WTC11 (cell line): ENCODE measurements at regions not wholly inside any gene's neighbourhood (a gene's known extent, or its start where the extent isn't known, plus 50 kb on each side); places are given as distances from the start of the nearest gene placed in this dataset.

Source experiments
- ATAC-seq: fragments of 200-7000 bp; cut with Tn5 transposase; 2 replicates; pipeline ENCODE4 v1.10.0; 2021; ENCODE audit warnings: mild to moderate bottlenecking, moderate library complexity
- CTCF ChIA-PET: fragments of 300-600 bp; sonication (Branson Sonifier 250); formaldehyde crosslinking; loops from one replicate; lab custom pipeline; 2021; ENCODE audit warnings: antibody characterized with exemption; lab: Charles Lee
- POLR2A ChIA-PET: fragments of 350-600 bp; sonication (Branson Sonifier 250); formaldehyde crosslinking; loops from one replicate; lab custom pipeline; 2021; ENCODE audit warnings: antibody characterized with exemption; lab: Charles Lee
- DNase-seq: peaks from one replicate; pipeline ENCODE4 v3.0.0; 2021; ENCODE audit warnings: low spot score
- H3K27ac Mint-ChIP-seq: 2 replicates; pipeline ENCODE4 v1.8.0; 2021; ENCODE audit warnings: mixed read lengths
- H3K27me3 Mint-ChIP-seq: 2 replicates; pipeline ENCODE4 v1.8.0; 2021; ENCODE audit warnings: low read depth, mild to moderate bottlenecking, moderate library complexity, mixed read lengths
- H3K36me3 Mint-ChIP-seq: 2 replicates; pipeline ENCODE4 v1.8.0; 2021; ENCODE audit warnings: mixed read lengths
- H3K4me1 Mint-ChIP-seq: 2 replicates; pipeline ENCODE4 v1.8.0; 2022; ENCODE audit warnings: mixed read lengths
- H3K4me3 Mint-ChIP-seq: 2 replicates; pipeline ENCODE4 v1.8.0; 2021; ENCODE audit warnings: mild to moderate bottlenecking, moderate library complexity, mixed read lengths
- H3K9me3 Mint-ChIP-seq: 2 replicates; pipeline ENCODE4 v1.8.0; 2021; ENCODE audit warnings: mixed read lengths
- AFF4 ChIP-seq: sonication (generic); formaldehyde crosslinking; IDR thresholded peaks from 2 replicates; pipeline ENCODE4 v1.8.1; 2023; ENCODE audit warnings: mild to moderate bottlenecking, missing genetic modification reagents, borderline replicate concordance
- ATF2 ChIP-seq: sonication (generic); formaldehyde crosslinking; IDR thresholded peaks from 2 replicates; pipeline ENCODE4 v1.8.1; 2022; ENCODE audit warnings: low read depth, missing genetic modification reagents, borderline replicate concordance
- CREB1 ChIP-seq: sonication (generic); formaldehyde crosslinking; IDR thresholded peaks from 2 replicates; pipeline ENCODE4 v1.8.0; 2023; ENCODE audit warnings: mild to moderate bottlenecking, missing genetic modification reagents
- ERG ChIP-seq: fragments of 250-450 bp; sonication (Bioruptor Pico); IDR thresholded peaks from 2 replicates; pipeline ENCODE4 v1.8.0; 2021; ENCODE audit warnings: mild to moderate bottlenecking
- ESRRA ChIP-seq: sonication (generic); formaldehyde crosslinking; IDR thresholded peaks from 2 replicates; pipeline ENCODE4 v1.8.1; 2022; ENCODE audit warnings: mild to moderate bottlenecking, missing genetic modification reagents, borderline replicate concordance
- ETV6 ChIP-seq: sonication (generic); formaldehyde crosslinking; IDR thresholded peaks from 2 replicates; pipeline ENCODE4 v1.8.1; 2022; ENCODE audit warnings: mild to moderate bottlenecking, missing genetic modification reagents
- FOXJ3 ChIP-seq: sonication (generic); formaldehyde crosslinking; IDR thresholded peaks from 2 replicates; pipeline ENCODE4 v1.9.0; 2021; ENCODE audit warnings: missing genetic modification reagents, mild to moderate bottlenecking, borderline replicate concordance
- FOXP1 ChIP-seq: sonication (generic); formaldehyde crosslinking; IDR thresholded peaks from 2 replicates; pipeline ENCODE4 v1.8.0; 2022; ENCODE audit warnings: missing genetic modification reagents, mild to moderate bottlenecking, moderate library complexity, borderline replicate concordance
- GABPB1 ChIP-seq: sonication (generic); formaldehyde crosslinking; IDR thresholded peaks from 2 replicates; pipeline ENCODE4 v1.8.1; 2023; ENCODE audit warnings: mild to moderate bottlenecking, missing genetic modification reagents
- IRF2 ChIP-seq: sonication (generic); formaldehyde crosslinking; IDR thresholded peaks from 2 replicates; pipeline ENCODE4 v1.8.0; 2022; ENCODE audit warnings: low read depth, missing genetic modification reagents, borderline replicate concordance
- JAZF1 ChIP-seq: fragments of 250-450 bp; sonication (Bioruptor Pico); IDR thresholded peaks from 2 replicates; pipeline ENCODE4 v1.9.0; 2021; ENCODE audit warnings: moderate library complexity, mild to moderate bottlenecking, inconsistent platforms
- NFATC4 ChIP-seq: fragments of 250-450 bp; sonication (Bioruptor Pico); IDR thresholded peaks from 2 replicates; pipeline ENCODE4 v1.9.0; 2021; ENCODE audit warnings: mild to moderate bottlenecking
- NR3C1 ChIP-seq: sonication (generic); formaldehyde crosslinking; conservative IDR thresholded peaks from 2 replicates; pipeline ENCODE4 v1.8.1; 2023; ENCODE audit warnings: low read depth, mild to moderate bottlenecking, missing genetic modification reagents
- PREB ChIP-seq: sonication (generic); formaldehyde crosslinking; IDR thresholded peaks from 2 replicates; pipeline ENCODE4 v1.8.1; 2022; ENCODE audit warnings: mild to moderate bottlenecking, missing genetic modification reagents, moderate library complexity, borderline replicate concordance
- SMAD4 ChIP-seq: sonication (generic); formaldehyde crosslinking; IDR thresholded peaks from 2 replicates; pipeline ENCODE4 v1.8.0; 2022; ENCODE audit warnings: mild to moderate bottlenecking, missing genetic modification reagents
- USF1 ChIP-seq: sonication (generic); formaldehyde crosslinking; IDR thresholded peaks from 2 replicates; pipeline ENCODE4 v1.8.0; 2022; ENCODE audit warnings: mild to moderate bottlenecking, missing genetic modification reagents
- ZBTB43 ChIP-seq: sonication (generic); formaldehyde crosslinking; IDR thresholded peaks from 2 replicates; pipeline ENCODE4 v1.8.1; 2023; ENCODE audit warnings: mild to moderate bottlenecking, missing genetic modification reagents
- ZNF232 ChIP-seq: sonication (generic); formaldehyde crosslinking; IDR thresholded peaks from 2 replicates; pipeline ENCODE4 v1.8.0; 2022; ENCODE audit warnings: mild to moderate bottlenecking, missing genetic modification reagents
- ZNF425 ChIP-seq: fragments of 250-450 bp; sonication (Bioruptor Pico); conservative IDR thresholded peaks from 2 replicates; pipeline ENCODE4 v1.9.0; 2021; ENCODE audit warnings: mild to moderate bottlenecking

GRCh38 chr14:65939184-65939583, 526.7 kb downstream of the FUT8 start (continued):
- no peak for TF ChIP-seq IRF2 (CRISPR knock-in tag)
- TF ChIP-seq JAZF1 (CRISPR knock-in tag), result no peak
- TF ChIP-seq ETV6 (CRISPR knock-in tag), result no peak
- TF ChIP-seq NFATC4, result no peak
- TF ChIP-seq ATF2 (CRISPR knock-in tag), result no peak
- no peak for TF ChIP-seq GABPB1 (CRISPR knock-in tag)
- TF ChIP-seq NR3C1 (CRISPR knock-in tag), result no peak
- no peak for TF ChIP-seq FOXJ3 (CRISPR knock-in tag)
- TF ChIP-seq, all 79 proteins: peak for 0

GRCh38 chr14:65940056-65940735, 527.7 kb downstream of the FUT8 start:
- no peak overlapping the region for H3K27ac Mint-ChIP-seq
- ChIA-PET POLR2A (no interaction called here), CTCF (interaction anchor here (0.7 to 2.1 kb wide), 3 partner anchors 18 to 116 kb away, joined by 3 to 13 read pairs (median 3); no protein-coding TSS in a partner anchor)
- H3K9me3 Mint-ChIP-seq, result peaks cover 4% of the 10 kb centered on the region; the same call in 1 of the 2 replicates
- DNase-seq (no peak), ATAC-seq (peak; percentile 39)
- H3K4me1 Mint-ChIP-seq, result peaks cover 38% of the 10 kb centered on the region
- no peak overlapping the region for H3K4me3 Mint-ChIP-seq
- H3K27me3 Mint-ChIP-seq, result no peaks in the 10 kb centered on the region; the same call in 1 of the 2 replicates
- no peak for TF ChIP-seq USF1
- no peak for TF ChIP-seq SMAD4 (CRISPR knock-in tag)
- TF ChIP-seq CREB1 (CRISPR knock-in tag), result no peak
- no peak for TF ChIP-seq AFF4 (CRISPR knock-in tag)
- TF ChIP-seq FOXP1, result no peak
- no peak for TF ChIP-seq ZNF232 (CRISPR knock-in tag)
- no peak for TF ChIP-seq ESRRA (CRISPR knock-in tag)
- TF ChIP-seq ZBTB43, result no peak
- no peak for TF ChIP-seq PREB
- no peak for TF ChIP-seq ZNF425 (CRISPR knock-in tag)
- no peak for TF ChIP-seq ERG (CRISPR knock-in tag)
- no peaks in the 10 kb centered on the region for H3K36me3 Mint-ChIP-seq
